NB4 (cell line): ENCODE measurements at regions not wholly inside any gene's neighbourhood (a gene's known extent, or its start where the extent isn't known, plus 50 kb on each side); places are given as distances from the start of the nearest gene placed in this dataset.

Experiments used
- MYC ChIP-seq: IDR thresholded peaks from 2 replicates; pipeline ENCODE4 v1.6.1; 2011; ENCODE audit warnings: low read depth, low read length
- POLR2A ChIP-seq: IDR thresholded peaks from 2 replicates; pipeline ENCODE4 v1.6.1; 2011; ENCODE audit warnings: mild to moderate bottlenecking; ENCODE audit not compliant: insufficient read length; ENCODE audit errors: extremely low read depth
- TF ChIP-seq, protein P1 (sequence below): IDR thresholded peaks from one replicate; pipeline ENCODE4 v1.5.1; 2012; ENCODE audit warnings: low read depth, low read length
- TF ChIP-seq, protein P2 (sequence below): IDR thresholded peaks from 2 replicates; pipeline ENCODE4 v1.6.1; 2011; ENCODE audit warnings: low read depth, low read length

DNA sequence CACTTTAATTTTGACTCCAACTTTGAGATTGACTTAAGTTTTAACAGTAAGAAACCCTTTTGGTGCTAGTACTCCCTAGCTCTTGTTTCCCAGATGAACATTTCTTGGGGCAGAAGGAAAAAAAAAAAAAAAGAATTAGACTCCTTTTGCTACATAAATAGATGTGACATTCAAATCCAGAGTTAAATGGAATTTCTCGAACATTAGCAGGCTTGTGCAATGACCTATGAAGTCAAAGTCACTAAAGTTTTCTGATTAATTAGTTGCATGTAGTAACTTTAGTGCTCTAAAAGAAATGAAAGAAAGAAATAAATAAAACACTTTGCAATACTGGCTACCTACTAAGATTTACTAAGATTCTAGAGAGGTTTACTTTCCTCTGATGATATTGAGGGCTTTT lies 106.8 kb downstream of the TMEM174 start:
- TF ChIP-seq POLR2A: no peak
- TF ChIP-seq, protein P1, sequence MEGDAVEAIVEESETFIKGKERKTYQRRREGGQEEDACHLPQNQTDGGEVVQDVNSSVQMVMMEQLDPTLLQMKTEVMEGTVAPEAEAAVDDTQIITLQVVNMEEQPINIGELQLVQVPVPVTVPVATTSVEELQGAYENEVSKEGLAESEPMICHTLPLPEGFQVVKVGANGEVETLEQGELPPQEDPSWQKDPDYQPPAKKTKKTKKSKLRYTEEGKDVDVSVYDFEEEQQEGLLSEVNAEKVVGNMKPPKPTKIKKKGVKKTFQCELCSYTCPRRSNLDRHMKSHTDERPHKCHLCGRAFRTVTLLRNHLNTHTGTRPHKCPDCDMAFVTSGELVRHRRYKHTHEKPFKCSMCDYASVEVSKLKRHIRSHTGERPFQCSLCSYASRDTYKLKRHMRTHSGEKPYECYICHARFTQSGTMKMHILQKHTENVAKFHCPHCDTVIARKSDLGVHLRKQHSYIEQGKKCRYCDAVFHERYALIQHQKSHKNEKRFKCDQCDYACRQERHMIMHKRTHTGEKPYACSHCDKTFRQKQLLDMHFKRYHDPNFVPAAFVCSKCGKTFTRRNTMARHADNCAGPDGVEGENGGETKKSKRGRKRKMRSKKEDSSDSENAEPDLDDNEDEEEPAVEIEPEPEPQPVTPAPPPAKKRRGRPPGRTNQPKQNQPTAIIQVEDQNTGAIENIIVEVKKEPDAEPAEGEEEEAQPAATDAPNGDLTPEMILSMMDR: no peak
- TF ChIP-seq, protein P2, sequence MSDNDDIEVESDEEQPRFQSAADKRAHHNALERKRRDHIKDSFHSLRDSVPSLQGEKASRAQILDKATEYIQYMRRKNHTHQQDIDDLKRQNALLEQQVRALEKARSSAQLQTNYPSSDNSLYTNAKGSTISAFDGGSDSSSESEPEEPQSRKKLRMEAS: no peak
- no peak for TF ChIP-seq MYC
